Breast epithelium (tissue), 3 donors: ENCODE measurements at regions not wholly inside any gene's neighbourhood (a gene's known extent, or its start where the extent isn't known, plus 50 kb on each side); places are given as distances from the start of the nearest gene placed in this dataset.

ENCODE experiments used
- CTCF ChIP-seq, 3 donors: fragments of 450-650 bp; IDR thresholded peaks; one replicate each; pipeline ENCODE4 v1.5.1; 2016 to 2017; ENCODE audit warnings: antibody characterized with exemption in 3 of 3, mild to moderate bottlenecking in 3 of 3, moderate library complexity in 3 of 3
- POLR2A ChIP-seq: fragments of 450-650 bp; IDR thresholded peaks from one replicate; pipeline ENCODE4 v1.6.1; 2016; ENCODE audit warnings: antibody characterized with exemption, mild to moderate bottlenecking, moderate library complexity

DNA sequence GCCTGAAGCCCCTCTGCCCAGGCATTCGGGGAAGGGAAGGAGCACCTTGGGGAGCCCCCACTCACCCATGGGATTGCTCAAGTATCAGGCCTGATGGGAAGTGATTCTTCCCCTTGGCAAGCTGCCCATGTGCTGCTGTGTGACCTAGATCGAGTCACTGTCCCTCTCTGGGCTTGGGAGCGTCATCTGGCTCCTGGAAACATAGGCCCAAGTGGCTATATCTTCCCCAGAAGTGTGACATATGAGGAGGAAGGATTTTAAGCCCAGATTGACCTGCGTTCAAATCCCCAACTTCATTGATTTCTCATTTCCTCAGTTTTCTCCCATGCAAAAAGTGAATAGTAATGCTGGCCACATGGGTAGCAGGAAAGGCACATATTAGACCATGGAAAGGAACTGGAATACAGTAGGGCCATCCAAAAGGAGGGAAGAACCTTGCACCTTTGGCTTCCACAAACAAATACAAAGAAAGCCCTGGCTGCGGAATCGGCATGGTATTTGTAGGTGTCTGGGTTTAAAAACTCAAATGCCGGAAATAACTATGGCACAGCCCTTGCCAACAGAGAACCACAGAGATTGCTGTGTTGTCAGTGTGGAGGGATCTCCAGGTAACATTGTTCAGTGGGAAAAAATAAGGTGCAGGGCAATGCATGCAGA lies 169.5 kb upstream of the ZMIZ1 start:
- TF ChIP-seq POLR2A (no peak), CTCF (IDR thresholded peaks at IDR 0.05) (no peak)
